Right atrium auricular region (tissue), 2 donors: ENCODE measurements at regions not wholly inside any gene's neighbourhood (a gene's known extent, or its start where the extent isn't known, plus 50 kb on each side); places are given as distances from the start of the nearest gene placed in this dataset.

Experiments
- DNase-seq: peaks from one replicate; pipeline ENCODE4 v3.0.0-alpha.2; 2019; ENCODE audit warnings: low spot score
- H3K27ac ChIP-seq, 2 donors: fragments of 200-600 bp; sonication (generic); 1 replicate in 1 of 2; 2 replicates in 1 of 2; pipeline ENCODE4 v1.5.1; 2016 to 2019
- H3K27me3 ChIP-seq, 2 donors: fragments of 200-600 bp; sonication (generic); one replicate each; pipeline versions ENCODE4 v1.5.1 to v1.6.0; 2017 to 2019
- H3K36me3 ChIP-seq: fragments of 200-600 bp; sonication (generic); one replicate; pipeline ENCODE4 v1.5.1; 2016
- H3K4me1 ChIP-seq, 2 donors: fragments of 200-600 bp; sonication (generic); one replicate each; pipeline versions ENCODE4 v1.5.1 to v1.6.0; 2017 to 2019
- H3K4me3 ChIP-seq, 2 donors: fragments of 200-600 bp; sonication (generic); 1 replicate in 1 of 2; 2 replicates in 1 of 2; pipeline ENCODE4 v1.5.1; 2017 to 2019; ENCODE audit warnings: mild to moderate bottlenecking in 1 of 2, moderate library complexity in 1 of 2
- H3K9me3 ChIP-seq, 2 donors: fragments of 200-600 bp; sonication (generic); one replicate each; pipeline ENCODE4 v1.5.1; 2019
- CTCF ChIP-seq, 2 donors: fragments of 200-600 bp; sonication (generic); IDR thresholded peaks; one replicate each; pipeline ENCODE4 v1.5.1; 2019; ENCODE audit warnings: antibody characterized with exemption in 2 of 2

GRCh38 chr6:138571585-138572166 lies 72.4 kb upstream of the NHSL1 start:
- peak overlapping the region; percentile 26 to 44 for H3K4me3 ChIP-seq

GRCh38 chr6:138572167-138572875 lies 73.0 kb upstream of the NHSL1 start:
- Histone ChIP-seq H3K4me3 (peak overlapping the region; percentile 26 to 44), H3K27ac (peak overlapping the region; percentile 57 to 60), H3K27me3 (no peaks in the 10 kb centered on the region), H3K9me3 (no peaks in the 10 kb centered on the region), H3K4me1 (peaks cover 0 to 20% of the 10 kb centered on the region in 2 donors), H3K36me3 (no peaks in the 10 kb centered on the region)
- DNase-seq: peak; percentile 84
- no peak for TF ChIP-seq CTCF (IDR thresholded peaks at IDR 0.05)

More at GRCh38 chr6:138571585-138572166, 72.4 kb upstream of the NHSL1 start:
- H3K36me3 ChIP-seq: no peaks in the 10 kb centered on the region
- no peak for DNase-seq
- H3K27me3 ChIP-seq: no peaks in the 10 kb centered on the region
- H3K9me3 ChIP-seq: no peaks in the 10 kb centered on the region
- no peak for TF ChIP-seq CTCF (IDR thresholded peaks at IDR 0.05)
- peak overlapping the region; percentile 57 to 60 for H3K27ac ChIP-seq
- peaks cover 0 to 20% of the 10 kb centered on the region in 2 donors for H3K4me1 ChIP-seq

- Histone ChIP-seq H3K27me3 (no peaks in the 10 kb centered on the region), H3K4me1 (peaks cover 0 to 20% of the 10 kb centered on the region in 2 donors), H3K4me3 (no peak overlapping the region), H3K9me3 (no peaks in the 10 kb centered on the region), H3K27ac (no peak overlapping the region), H3K36me3 (no peaks in the 10 kb centered on the region)
- no peak for TF ChIP-seq CTCF (IDR thresholded peaks at IDR 0.05)
- DNase-seq: no peak
Observed at GRCh38 chr6:138572885-138573284, 73.6 kb upstream of the NHSL1 start.

GRCh38 chr6:138575257-138575656 lies 76.0 kb upstream of the NHSL1 start:
- H3K36me3 ChIP-seq: no peaks in the 10 kb centered on the region
- no peaks in the 10 kb centered on the region for H3K27me3 ChIP-seq
- H3K4me3 ChIP-seq: no peak overlapping the region
- DNase-seq: no peak
- no peaks in the 10 kb centered on the region for H3K9me3 ChIP-seq
- no peak overlapping the region for H3K27ac ChIP-seq
- H3K4me1 ChIP-seq: peaks cover 0 to 16% of the 10 kb centered on the region in 2 donors
- no peak for TF ChIP-seq CTCF (IDR thresholded peaks at IDR 0.05)

- Histone ChIP-seq H3K9me3 (no peaks in the 10 kb centered on the region), H3K4me3 (no peak overlapping the region), H3K27ac (no peak overlapping the region), H3K27me3 (no peaks in the 10 kb centered on the region), H3K36me3 (no peaks in the 10 kb centered on the region), H3K4me1 (peaks cover 0 to 7% of the 10 kb centered on the region in 2 donors)
- no peak for DNase-seq
- TF ChIP-seq CTCF (IDR thresholded peaks at IDR 0.05): no peak
Observed at GRCh38 chr6:138576313-138576712, 77.0 kb upstream of the NHSL1 start.
